Left renal cortex interstitium (tissue), 4 donors: ENCODE measurements at regions not wholly inside any gene's neighbourhood (a gene's known extent, or its start where the extent isn't known, plus 50 kb on each side); places are given as distances from the start of the nearest gene placed in this dataset.

Source experiments
- DNase-seq, 4 donors: peaks; one replicate each; pipeline ENCODE4 v3.0.0-alpha.2; 2013; ENCODE audit warnings: low read depth in 4 of 4, low spot score in 2 of 4, missing footprints in 1 of 4

DNA sequence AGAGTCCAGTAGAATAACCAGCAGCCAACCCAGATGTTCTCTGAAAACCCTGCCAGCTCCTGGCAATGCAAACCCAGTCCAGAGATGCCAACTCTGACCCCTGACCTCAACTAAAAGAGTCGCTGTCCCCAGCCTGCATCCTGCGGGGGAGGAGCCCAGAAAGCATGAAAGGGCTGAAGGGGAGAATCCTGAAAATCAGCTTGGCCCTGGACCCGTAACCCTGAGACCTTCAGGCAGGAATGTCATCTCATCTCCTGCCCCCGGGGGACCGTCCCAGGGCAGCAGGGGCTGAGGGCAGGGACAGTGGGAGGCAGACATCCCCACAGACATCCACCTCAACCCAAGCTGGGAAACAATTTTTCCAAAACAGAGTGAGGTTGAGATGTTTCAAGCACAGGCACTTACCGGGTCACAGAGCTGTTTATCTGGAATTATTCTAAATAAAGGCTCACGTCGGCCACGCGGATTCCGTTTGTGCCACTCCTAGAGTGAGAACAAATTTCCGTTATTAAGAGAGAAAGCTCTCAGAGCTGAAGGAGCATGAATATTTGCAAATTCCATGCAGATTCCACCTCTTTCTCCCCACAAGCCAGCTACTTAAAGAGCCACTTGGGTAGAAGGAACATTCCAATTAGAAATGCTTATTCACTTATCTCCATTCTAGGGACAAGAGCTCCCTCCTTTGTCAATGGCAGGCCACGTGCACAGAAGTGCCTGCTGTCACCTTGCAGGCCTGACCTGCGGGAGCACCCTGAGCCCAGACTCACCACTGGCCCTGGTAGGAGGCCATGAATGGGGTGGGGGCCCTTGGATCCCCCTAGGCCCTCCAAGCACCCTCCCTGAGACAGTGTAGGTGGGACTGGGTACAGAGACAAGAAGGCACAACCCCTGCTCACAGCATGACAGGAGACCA lies 240.1 kb downstream of the NPHP4 start:
- no peak for DNase-seq

DNA sequence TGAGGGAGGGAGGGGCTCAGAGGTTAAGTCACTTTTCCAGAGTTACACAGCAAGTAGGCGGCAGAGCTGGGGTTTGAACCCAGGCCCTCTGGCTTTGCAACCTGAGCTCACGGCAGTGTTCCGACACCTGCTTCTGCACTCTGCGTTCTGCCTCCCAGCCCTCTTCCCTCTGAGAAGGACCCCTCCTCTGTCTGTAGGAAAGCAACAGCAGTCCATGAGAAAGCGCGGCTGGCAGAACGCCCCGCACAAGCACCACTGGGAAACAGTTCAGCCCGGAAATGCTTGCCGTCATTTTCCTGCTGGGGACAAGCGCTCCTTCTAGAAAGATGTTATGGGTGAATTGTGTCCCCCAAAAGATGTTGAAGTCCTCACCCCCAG lies 241.1 kb downstream of the NPHP4 start:
- no peak for DNase-seq

- no peak for DNase-seq
Measured at GRCh38 chr1:5750186-5751162, 241.8 kb downstream of the NPHP4 start.

- no peak for DNase-seq
Measured at GRCh38 chr1:5748286-5749225, 243.7 kb downstream of the NPHP4 start.

DNA sequence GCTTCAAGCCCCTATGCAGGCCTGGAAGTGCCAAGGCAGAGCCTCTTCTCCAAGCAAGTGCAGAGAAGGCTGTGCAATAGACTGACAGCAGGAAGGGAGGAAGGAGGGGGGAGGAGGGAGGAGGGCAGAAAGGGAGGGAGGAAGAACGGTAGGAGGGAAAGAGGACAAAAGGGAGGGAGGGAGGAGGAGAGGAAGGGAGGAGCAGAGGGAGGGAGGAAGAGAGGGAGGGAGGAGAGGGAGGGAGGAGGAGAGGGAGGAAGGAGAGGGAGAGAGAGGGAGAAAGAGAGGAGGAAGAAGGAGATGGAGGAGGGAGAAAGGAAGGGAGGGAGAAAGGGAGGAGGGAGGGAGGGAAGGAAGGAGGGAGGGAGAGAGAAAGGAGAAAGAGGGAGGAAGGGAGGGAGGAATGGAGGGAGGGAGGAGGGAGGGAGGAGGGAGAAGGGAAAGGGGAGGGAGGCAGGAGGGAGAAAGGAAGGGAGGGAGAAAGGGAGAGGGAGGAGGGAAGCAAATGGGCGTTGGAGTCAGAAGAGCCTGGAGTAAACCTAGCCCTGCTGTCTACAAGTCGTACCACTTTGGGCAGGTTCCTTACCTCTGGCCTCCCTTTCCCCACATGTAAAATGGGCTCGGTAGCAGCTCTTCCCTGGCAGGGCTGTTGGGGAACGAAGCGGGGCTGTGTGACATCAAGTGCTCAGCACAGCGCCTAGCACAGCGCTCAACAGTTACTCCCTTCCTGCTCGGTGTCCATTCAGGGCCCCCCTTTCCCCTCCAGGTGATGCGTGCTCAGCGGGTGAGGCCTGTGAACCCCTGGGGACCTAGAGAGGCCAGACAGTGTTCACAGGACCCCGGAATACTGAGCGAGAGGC lies 244.6 kb downstream of the NPHP4 start:
- no peak for DNase-seq

GRCh38 chr1:5746611-5747425 lies 245.4 kb downstream of the NPHP4 start:
- DNase-seq, result no peak

GRCh38 chr1:5745800-5746610 lies 246.2 kb downstream of the NPHP4 start:
- DNase-seq, result peak in 2 of 4 donors; percentile 37 to 56

DNA sequence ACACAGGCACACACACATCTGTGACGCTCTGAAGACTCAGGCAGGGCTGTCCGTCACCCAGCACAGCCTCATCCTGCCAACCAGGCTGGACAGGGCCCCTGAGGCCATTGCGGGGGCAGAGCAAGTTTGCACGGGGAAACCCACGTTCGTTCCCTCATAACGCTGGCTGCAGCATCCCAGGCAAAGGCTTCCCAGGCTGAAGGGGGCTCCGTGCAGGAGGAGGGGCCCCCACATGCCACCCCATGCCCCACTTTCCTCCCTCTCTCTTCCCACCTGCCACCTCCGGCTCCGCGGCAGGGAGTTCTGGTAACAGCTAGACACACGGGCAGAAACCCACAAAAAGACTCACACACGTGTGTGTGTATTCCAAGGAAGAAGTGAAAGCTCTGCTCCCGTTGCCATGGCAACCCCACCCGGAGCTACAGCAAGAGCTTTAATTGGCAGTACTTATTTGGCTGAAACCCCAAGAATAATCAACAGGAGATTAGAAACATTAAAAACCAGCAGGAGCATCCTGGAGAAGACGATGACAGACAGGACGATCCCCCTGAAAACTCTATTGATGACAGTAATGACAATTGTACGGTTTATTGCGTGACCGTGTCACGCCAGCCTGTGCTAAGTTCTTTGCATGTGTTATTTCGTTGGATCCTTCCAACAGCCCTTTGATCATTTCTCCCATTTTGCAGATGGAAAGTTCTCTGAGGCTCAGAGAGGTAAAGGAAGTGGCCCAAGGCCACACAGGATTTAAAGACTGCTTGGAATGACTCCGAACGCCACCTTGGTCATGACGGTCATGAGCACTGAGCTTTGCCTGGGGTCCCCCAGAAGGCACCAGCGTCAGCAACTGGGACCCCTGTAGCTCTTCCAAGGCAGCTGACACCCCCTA lies 247.1 kb downstream of the NPHP4 start:
- no peak for DNase-seq

DNA sequence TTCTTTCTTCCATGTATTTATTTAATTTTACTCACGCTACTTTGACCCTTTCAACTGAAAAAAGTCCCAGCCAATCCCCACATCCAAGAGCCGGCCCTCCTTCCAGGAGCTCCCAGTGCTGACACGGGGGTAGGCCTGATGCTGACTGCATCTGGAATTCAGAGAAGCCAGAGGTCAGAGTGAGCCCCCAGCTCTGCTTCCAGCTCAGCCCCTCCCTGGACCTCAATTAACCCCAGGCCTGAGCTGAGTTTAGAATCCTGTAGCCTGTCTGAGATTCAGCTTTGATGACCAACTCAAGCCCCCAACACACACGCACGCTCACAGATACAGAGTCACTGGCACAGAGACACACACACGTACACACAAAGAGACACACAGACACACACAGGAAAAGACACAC lies 247.9 kb downstream of the NPHP4 start:
- no peak for DNase-seq

DNA sequence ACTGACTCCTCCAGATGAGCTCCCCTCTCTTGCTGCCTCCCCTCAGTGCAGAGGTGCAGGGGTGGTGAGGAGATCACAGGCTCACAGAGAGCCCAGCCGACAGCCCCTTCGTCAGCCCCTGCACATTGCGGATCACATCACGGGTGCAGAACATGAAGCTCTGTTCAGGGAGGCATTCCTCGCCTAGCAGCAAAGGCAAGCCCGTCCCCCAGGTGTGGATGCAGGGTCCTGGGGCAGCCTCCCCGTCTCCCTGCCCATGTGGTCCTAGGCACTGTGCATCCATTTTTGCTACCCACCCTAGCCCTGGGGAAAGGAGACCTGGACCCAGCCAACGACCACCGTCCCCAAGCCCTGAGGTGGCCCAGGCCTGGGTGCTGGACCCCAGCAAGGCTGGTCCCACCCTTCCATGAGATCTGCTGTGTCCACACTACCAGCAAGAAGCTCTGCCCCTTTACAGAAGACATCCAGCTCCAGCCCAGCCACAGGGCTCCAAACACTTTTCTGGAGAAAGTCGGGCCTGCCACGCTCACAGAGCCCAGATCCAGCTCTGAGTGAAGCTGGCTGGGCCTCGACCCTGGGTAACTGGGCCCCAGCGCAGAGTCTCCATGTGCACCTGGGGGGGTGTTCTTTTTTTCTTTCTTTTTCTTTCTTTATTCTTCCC lies 248.7 kb downstream of the NPHP4 start:
- DNase-seq, result no peak

- no peak for DNase-seq
Measured at GRCh38 chr1:5742801-5743200, 249.4 kb downstream of the NPHP4 start.

GRCh38 chr1:5742032-5742431 lies 250.2 kb downstream of the NPHP4 start:
- DNase-seq, result no peak

DNA sequence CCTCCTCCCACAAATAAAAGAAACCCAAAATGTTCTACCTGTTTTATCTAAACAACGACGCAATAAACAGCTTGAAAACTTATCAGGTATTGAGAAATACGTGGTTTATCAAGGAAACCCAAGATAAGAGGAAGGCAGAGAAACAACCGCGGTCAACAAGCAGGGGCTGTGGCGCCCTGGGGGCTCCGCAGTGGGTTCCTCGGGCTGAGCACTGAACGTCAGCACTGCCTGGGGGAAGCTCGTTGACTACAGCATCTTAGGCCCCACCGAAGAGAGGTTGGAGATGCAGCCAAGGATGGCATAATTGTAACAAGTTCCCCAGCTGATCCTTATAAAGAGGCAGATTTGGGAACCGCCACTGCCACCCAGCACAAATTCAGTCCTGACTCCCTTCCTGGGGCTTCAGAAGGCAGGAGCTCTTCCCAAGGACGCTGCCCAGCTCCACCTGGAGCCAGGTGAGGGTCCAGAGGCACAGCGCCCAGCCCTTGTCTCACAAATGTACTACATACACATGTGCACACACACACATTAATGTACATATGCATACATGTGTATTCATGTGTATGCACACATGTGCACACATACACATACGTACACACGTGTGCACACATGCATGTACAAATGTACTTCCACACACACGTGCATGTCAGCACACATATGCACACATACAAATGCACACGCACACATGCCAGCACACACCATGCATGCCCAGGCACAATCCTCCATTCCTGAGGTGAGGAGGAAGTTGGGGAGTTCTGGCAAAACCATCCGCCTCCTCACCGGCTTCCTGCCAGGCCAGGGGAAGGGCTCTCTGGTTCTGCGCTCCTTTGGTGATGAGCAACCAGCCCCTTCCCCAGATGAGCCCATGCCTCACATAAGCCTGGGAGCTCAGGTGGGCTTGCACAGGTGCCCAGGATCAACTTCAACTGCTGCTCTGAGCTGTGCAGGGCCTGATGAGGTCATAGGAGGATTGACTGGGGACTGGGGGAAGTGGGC lies 251.1 kb downstream of the NPHP4 start:
- DNase-seq, result no peak

DNA sequence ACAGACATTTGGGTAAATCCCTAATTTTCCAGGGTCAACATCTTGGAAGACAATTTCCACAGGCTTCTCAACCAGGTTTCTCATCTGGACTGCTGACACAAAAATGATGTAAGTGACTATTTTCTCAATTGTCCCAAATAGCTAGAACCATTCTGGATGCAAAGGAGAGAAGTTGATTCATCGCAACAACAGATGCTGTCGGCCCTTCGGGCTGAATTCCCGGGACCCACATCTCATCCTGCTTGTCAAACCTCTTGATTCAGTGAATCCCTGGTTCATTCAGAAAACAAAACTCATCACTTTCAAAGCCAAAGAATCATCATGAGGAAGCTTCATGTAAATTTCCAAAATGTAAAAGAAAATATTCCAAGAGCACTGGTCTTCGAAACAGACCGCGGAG lies 251.8 kb downstream of the NPHP4 start:
- no peak for DNase-seq

DNA sequence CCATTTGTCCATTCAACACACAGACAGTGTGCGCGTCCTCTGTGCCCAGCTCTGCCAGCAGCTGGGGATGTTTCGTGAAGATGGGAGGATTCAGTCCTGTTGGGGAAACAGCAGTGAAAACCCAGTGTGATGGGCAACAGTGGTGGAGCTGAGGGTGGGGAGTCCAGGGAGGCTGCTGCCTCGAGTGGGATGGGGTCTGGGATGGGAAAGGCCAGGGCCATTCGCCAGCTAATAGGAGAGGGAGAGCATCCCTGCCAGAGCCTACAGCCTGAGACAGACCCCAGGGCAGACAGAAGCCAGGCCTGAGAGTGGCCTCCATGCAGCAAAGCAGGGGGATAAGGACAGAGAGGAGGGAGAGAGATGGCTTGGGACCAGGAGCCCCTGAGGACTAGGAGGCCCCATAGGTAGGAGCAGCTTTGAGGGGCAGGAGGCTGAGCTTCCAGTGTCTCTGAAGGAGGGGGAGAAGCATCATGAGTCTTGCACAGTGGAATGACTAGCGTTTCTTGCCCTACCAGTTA lies 252.6 kb downstream of the NPHP4 start:
- DNase-seq, result no peak
